Stimulated activated CD4-positive, alpha-beta T cell treated with anti-CD3 and anti-CD28 coated beads, TNF-alpha, amount 100 ng/mL, for 1 hour (primary cell): ENCODE measurements at regions not wholly inside any gene's neighbourhood (a gene's known extent, or its start where the extent isn't known, plus 50 kb on each side); places are given as distances from the start of the nearest gene placed in this dataset.

Experiments used
- DNase-seq, 3 donors: peaks; one replicate each; pipeline ENCODE4 v3.0.0-alpha.2; 2020; ENCODE audit warnings: low read depth in 3 of 3, low spot score in 1 of 3

DNA sequence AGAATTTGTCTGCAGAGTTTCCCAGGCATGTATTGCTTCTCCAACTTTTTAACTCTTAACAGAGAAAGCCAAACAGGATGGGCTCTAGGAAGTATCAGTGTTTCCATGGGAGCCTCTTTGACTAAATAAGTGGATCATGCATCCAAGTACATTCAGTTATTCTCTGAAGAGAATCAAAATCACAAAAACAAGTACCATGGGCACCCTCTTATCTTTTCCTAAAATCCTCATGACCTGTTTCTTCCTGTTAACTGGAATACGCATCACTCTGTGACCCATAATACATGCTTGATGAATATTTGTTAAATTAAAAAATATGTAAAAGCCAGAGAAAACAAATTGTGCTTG, 186.9 kb upstream of the MGMT start:
- no peak for DNase-seq

GRCh38 chr10:129280908-129281586, 186.0 kb upstream of the MGMT start:
- DNase-seq: no peak

GRCh38 chr10:129285459-129285858, 181.6 kb upstream of the MGMT start:
- no peak for DNase-seq

DNA sequence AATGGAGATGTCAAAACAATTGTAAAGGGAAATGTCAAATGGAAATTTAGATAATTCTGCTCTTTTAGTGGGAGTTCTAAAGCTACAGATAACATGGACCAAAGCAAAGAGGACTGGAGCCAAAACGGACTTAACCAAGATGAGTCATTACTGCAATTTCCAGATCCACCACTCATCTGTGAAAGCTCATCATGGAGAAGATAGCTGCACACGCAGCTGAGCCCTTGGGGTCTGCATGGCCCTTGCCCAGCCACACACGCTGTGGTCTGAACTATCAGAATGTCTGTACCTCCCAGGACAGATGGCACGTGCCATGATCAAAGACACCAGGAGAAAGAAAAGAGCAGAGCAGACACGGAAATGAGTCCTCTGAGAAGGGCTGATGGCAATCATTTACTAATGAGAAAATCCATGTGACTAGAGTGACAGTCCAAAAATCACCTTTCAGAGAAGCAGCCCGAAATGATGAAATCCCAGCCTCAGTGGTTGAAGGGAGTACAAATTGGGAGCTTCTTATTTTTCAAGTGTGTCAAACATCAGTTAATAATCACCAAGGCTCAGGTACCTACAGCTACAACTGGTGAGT, 177.9 kb upstream of the MGMT start:
- DNase-seq: no peak

DNA sequence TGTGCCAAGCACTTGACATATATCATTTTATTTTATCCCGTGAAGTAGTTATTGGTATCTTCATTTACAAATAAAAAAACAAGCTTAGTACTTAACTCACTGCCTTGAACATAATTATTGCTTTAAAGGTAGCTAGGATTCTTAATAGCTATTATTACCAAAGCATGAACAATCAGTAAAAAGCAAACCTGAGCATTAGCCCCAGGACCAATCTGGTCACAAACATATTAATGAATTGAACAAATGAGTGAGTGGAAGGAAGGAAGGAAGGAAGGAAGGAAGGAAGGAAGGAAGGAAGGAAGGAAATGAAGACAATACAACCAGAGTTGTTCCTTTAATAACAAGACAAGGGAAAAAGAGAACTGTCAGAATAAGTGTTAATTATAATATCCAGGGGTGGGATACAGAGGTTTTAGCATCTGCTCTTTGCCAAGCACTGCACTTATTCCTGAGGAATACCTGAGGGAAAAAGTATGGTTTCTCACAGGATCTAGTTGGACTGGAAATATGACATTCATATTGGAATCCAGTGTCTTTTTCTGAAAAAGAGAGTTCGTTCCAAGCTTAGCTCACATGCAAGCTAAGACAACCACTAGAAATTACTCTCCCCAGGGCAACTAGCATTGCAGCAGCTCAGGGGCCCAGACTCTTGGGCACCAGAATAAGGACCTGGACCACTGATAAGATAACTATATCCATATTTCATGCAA, 172.9 kb upstream of the MGMT start:
- no peak for DNase-seq

DNA sequence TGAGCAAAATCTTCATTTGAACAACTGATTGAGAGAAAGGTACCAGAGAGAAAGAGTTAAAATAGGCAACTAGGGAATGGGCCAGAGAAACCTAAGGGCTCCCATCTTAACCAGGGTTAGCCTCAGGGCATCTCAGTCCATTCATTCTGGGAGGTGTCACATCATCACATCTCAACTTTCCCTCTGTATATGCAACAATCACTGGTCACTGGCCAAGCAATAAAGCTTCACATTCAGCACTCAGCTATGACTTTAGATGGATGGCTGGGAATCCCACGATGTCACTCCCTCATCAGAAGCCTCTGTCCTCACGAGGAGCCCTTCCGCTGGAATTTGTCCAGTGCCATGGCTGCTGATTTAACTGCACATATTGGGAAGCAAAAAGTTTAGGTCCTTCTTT, 172.1 kb upstream of the MGMT start:
- DNase-seq: no peak

- DNase-seq: no peak
Observed at GRCh38 chr10:129305046-129305445, 162.0 kb upstream of the MGMT start.

DNA sequence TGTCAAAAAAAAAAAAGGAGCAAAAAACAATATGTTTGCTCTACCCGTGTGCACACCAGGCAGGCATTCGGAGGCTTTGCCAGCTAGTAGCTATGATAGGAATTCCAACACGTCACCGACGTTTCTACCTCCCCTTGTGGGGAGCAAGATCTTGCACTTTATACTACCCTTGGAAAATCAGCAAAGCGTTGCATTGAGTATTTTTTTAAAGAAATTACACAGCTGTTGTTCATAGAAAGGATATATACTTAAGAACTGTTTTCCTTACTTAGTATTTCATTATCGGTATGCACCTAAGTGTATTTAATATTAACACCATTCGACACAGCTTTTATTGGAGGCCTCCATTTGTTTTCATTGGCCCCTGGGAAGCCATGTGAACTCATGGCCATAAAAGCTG, 159.9 kb upstream of the MGMT start:
- DNase-seq: no peak

DNA sequence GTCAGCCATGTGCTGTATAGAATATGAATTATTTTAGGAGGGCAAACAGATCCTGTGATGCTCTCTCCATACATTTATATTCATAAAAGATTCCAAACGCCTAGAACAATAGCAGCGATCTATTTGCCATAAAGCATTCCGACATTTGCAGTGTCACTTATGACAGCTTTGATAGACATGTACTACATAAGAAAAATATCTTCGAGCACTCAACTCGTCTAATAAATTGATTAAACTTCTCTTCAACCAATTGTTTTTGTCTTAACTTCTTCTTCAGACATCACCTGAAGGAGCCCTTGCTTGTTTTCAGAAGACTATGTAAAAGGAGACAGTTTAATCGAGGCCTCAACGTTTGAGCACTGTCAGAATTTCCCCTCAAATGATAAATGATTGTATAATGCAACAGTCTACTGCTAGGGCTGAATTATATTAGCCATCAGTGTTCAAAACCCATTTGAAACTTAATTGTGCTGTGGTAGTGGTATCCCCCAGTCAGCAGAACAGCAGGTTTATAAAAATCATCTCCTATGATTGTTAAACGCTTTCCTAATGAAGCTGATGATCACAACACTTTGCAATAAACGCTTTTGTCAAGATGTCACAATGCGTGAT, 158.0 kb upstream of the MGMT start:
- DNase-seq: no peak

DNA sequence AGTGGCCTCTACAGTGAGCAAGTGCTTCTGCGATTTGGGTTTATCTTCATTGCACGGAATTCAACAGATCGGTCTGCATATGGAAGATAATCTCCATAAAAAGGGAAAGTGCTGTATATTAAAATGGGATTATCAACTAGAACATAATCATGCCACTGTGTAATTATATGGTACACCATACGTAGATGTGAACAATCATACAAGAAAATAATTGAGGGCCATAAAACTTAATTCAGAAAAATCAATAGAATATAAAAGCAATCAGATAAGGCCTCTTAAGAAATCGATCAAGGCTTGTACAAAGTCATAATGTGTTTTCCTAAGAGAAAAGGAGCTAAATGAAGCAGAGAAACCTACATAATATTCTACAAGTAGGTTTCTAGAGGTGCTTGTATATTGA, 157.5 kb upstream of the MGMT start:
- no peak for DNase-seq

DNA sequence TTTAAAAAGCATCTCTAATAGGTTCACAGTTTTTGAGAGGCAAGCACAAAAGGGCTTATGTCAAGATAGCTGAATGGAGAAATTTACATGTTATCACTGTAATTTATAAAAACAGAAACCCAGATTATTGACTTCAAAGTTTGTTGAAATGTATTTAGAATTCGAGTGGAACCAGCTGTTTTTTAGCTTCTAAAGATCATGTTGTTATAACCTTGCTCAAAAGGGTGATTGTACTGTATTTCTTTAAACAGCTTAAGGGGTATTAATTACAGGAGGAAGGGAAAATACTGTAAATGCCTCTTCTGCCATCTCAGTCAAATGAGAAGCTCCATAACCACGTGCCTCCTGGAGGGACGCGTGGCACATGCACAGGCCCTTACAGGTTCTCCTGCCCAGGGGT, 156.2 kb upstream of the MGMT start:
- no peak for DNase-seq

- no peak for DNase-seq
Observed at GRCh38 chr10:129319934-129320333, 147.1 kb upstream of the MGMT start.

- DNase-seq: no peak
Observed at GRCh38 chr10:129320340-129320739, 146.7 kb upstream of the MGMT start.

GRCh38 chr10:129321727-129322126, 145.3 kb upstream of the MGMT start:
- DNase-seq: no peak

GRCh38 chr10:129322933-129323820, 143.9 kb upstream of the MGMT start:
- no peak for DNase-seq

DNA sequence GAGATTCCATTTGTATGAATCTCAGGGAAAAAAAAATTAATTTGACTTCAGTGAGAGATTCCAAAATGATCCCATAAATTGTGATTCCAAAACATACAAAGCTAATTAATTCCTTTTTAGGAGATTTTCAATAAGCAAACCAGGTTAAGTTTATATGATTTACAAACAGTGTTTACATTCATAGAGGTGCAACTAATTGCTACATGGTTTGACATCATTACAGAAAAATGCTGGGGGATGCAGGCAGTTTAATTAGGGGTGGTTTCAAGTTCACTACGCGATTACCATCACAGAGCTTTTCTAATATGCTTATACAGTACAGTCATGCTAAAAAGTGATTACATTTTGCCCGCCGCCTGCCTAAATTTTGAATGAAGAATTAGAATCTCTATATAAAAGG, 143.2 kb upstream of the MGMT start:
- DNase-seq: no peak

DNA sequence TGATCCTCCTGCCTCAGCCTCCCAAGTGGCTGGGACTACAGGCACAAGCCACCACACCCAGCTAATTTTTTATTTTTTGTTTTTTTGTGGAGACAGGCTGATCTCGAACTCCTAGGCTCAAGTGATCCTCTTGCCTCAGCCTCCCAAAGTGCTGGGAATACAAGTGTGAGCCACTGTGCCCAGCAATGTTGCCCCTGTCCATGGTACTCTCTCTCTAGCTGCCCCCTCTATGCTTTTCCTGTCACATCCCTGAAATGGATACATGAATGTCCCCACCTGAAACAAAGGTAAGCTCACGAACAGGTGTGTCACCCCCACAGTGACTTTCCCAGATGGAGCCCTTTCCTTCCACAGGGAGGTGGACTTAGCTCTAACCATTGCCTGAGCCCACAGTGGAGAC, 141.1 kb upstream of the MGMT start:
- DNase-seq: no peak

GRCh38 chr10:129328546-129328945, 138.5 kb upstream of the MGMT start:
- DNase-seq: no peak

DNA sequence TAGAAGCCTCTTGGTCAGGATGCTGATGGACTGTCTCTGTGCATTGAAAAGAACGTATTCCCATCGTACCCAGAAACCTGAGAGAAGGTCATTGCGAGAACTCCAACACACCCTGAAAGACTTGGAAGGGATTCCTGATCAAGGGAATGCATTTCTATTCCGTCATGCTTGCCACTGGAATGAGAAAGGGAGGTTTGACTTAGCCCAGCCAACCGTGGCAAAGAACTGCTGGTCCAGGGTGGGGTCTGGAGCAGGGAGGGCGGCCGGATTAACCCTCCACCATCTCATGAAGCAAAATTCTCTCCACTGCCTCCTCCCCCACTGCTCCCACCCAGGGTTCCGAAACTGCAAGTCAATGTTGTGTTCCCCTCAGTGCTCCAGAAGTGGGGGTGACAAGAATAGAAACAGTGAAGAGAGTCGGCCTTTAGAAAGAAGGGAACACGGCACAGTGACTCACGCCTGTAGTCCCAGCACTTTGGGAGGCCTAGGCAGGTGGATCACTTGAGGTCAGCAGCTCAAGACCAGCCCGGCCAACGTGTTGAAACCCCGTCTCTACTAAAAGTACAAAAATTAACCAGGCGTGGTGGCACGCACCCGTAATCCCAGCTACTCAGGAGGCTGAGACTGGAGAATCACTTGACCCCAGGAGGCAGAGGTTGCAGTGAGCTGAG, 137.5 kb upstream of the MGMT start:
- DNase-seq: no peak

DNA sequence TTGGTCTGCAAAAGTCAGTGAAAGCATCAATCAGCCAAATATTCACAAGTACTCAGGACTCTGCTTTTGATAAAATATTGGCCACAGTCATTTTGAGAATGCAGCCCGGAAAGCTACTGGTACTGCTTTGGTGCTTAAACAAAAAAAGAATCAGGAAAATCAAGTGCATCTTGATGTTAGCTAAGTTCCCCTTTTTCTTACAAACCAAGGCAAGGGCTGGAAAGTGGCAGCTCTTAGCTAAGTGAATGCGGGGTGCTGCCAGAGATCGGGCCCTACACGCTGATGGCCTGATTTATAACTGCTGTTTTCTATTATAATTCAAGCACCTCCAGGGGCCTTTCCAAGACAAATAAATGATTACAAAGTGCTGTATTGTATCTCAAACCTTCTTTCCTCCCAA, 136.8 kb upstream of the MGMT start:
- no peak for DNase-seq
